Type B pancreatic cell (in vitro differentiated cells): ENCODE measurements at regions not wholly inside any gene's neighbourhood (a gene's known extent, or its start where the extent isn't known, plus 50 kb on each side); places are given as distances from the start of the nearest gene placed in this dataset.

Source experiments
- DNase-seq: peaks from one replicate; pipeline ENCODE4 v3.0.0; 2021; ENCODE audit warnings: mixed read lengths; ENCODE audit not compliant: unreplicated experiment; ENCODE audit errors: extremely low spot score
- H3K27ac Mint-ChIP-seq: 2 replicates; pipeline ENCODE4 v1.8.0; 2021; ENCODE audit warnings: mild to moderate bottlenecking, mixed read lengths
- H3K27me3 Mint-ChIP-seq: 2 replicates; pipeline ENCODE4 v1.8.0; 2021; ENCODE audit warnings: mixed read lengths
- H3K36me3 Mint-ChIP-seq: 2 replicates; pipeline ENCODE4 v1.8.0; 2021; ENCODE audit warnings: mixed read lengths
- H3K4me1 Mint-ChIP-seq: one replicate; pipeline ENCODE4 v1.8.0; 2021; ENCODE audit warnings: mixed read lengths; ENCODE audit not compliant: unreplicated experiment
- H3K4me3 Mint-ChIP-seq: 2 replicates; pipeline ENCODE4 v1.8.0; 2021; ENCODE audit warnings: mild to moderate bottlenecking, mixed read lengths
- H3K9me3 Mint-ChIP-seq: 2 replicates; pipeline ENCODE4 v1.8.0; 2021; ENCODE audit warnings: mixed read lengths
- TF ChIP-seq, protein P1 (sequence below): fragments of 200-600 bp; sonication (generic); conservative IDR thresholded peaks from 2 replicates; pipeline ENCODE4 v1.5.0; 2021; ENCODE audit warnings: antibody characterized with exemption, mild to moderate bottlenecking

DNA sequence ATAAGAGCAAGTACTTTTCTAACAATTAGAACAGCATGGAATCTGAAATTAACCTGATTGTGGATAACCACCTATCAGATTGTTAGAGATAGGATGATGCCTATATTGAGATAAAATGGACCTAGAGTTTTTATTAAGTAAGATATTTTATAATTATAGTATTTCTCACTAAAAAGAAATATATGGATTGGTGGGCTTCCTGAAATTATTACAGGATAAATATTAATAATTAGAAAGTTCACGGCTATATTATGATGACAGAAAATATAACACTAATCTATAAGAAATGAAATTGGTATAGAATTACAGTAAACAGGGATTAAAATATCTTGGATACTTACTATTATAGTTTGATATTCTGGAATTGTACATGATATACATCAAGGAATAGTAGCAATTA is 378.0 kb upstream of the SPRY2 start:
- no peak for DNase-seq
- no peak overlapping the region for H3K27ac Mint-ChIP-seq
- TF ChIP-seq, protein P1, sequence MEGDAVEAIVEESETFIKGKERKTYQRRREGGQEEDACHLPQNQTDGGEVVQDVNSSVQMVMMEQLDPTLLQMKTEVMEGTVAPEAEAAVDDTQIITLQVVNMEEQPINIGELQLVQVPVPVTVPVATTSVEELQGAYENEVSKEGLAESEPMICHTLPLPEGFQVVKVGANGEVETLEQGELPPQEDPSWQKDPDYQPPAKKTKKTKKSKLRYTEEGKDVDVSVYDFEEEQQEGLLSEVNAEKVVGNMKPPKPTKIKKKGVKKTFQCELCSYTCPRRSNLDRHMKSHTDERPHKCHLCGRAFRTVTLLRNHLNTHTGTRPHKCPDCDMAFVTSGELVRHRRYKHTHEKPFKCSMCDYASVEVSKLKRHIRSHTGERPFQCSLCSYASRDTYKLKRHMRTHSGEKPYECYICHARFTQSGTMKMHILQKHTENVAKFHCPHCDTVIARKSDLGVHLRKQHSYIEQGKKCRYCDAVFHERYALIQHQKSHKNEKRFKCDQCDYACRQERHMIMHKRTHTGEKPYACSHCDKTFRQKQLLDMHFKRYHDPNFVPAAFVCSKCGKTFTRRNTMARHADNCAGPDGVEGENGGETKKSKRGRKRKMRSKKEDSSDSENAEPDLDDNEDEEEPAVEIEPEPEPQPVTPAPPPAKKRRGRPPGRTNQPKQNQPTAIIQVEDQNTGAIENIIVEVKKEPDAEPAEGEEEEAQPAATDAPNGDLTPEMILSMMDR, result no peak
- peaks cover 4% of the 10 kb centered on the region for H3K27me3 Mint-ChIP-seq
- H3K9me3 Mint-ChIP-seq, result peaks cover 4% of the 10 kb centered on the region
- no peak overlapping the region for H3K4me3 Mint-ChIP-seq
- peaks cover 12% of the 10 kb centered on the region for H3K4me1 Mint-ChIP-seq
- no peaks in the 10 kb centered on the region for H3K36me3 Mint-ChIP-seq

DNA sequence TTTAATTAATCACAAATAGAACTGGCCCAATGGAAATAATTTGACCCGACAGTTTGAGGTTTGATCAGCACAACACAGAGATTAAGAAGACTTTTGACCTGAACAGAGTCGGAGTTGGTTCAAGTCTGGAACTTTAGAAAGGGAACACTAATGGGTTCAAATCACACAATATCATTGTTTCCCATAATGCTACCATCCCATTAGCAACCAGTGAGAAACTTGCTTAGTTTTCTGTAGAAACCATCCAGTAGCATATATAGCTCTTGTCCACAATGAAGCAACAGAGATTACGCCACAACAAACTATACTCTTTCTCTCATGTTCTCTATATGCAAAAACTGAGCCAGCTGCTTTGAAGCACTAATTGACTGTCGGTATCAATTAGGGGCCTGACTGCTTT is 376.9 kb upstream of the SPRY2 start:
- Mint-ChIP-seq H3K4me1 (peaks cover 12% of the 10 kb centered on the region), H3K4me3 (no peak overlapping the region), H3K36me3 (no peaks in the 10 kb centered on the region), H3K27ac (no peak overlapping the region), H3K27me3 (peaks cover 4% of the 10 kb centered on the region), H3K9me3 (peaks cover 7% of the 10 kb centered on the region)
- TF ChIP-seq, protein P1, result no peak
- DNase-seq, result no peak

DNA sequence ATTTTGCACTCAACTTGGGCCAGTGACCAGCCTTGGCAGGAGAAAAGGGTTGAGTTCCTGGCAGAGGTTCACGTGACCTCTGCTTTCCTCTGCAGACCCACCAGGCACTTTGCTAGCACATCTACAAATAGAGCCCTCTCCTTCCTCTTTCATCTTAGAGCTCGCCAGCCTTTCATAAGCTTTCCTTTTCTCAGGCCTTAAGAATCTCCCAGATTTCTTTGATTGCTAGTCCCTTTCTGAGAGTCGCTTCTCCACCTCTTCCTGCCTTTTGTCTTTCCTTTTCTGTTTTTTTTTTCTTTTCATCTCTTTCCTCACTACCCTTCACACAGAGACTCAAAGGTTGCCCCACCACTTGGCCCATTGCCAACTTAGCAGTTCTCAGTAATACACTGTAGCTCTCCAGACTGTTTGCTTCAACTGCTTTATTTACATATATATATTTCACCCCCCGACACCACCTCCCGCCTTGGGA is 375.7 kb upstream of the SPRY2 start:
- H3K36me3 Mint-ChIP-seq, result no peaks in the 10 kb centered on the region
- H3K4me1 Mint-ChIP-seq, result peaks cover 12% of the 10 kb centered on the region
- H3K27ac Mint-ChIP-seq, result peak overlapping the region; percentile 8
- DNase-seq, result no peak
- H3K27me3 Mint-ChIP-seq, result peaks cover 4% of the 10 kb centered on the region
- TF ChIP-seq, protein P1, result no peak
- H3K9me3 Mint-ChIP-seq, result peaks cover 7% of the 10 kb centered on the region
- H3K4me3 Mint-ChIP-seq, result no peak overlapping the region

DNA sequence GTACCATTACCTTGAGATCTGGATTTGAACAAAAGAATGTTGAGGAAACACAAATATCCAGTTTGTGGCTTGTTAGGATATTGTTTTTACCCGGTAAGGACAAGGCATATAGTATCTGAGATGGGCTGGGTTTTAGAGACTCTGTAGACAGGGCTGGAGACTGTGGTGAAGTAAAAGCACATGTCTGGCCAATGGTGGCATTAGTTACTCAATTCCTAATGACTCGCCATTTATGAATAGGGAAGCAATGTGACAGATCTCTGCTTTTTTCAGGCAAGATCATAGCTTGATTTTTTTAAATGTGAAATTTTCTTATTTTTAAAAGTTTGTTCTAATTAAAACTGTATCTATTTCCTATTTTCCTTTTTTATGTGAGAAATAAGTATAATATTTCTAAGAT is 371.1 kb upstream of the SPRY2 start:
- Mint-ChIP-seq H3K4me3 (no peak overlapping the region), H3K27ac (no peak overlapping the region), H3K27me3 (no peaks in the 10 kb centered on the region), H3K36me3 (no peaks in the 10 kb centered on the region), H3K9me3 (peaks cover 7% of the 10 kb centered on the region), H3K4me1 (peaks cover 12% of the 10 kb centered on the region)
- DNase-seq, result no peak
- TF ChIP-seq, protein P1, result no peak

DNA sequence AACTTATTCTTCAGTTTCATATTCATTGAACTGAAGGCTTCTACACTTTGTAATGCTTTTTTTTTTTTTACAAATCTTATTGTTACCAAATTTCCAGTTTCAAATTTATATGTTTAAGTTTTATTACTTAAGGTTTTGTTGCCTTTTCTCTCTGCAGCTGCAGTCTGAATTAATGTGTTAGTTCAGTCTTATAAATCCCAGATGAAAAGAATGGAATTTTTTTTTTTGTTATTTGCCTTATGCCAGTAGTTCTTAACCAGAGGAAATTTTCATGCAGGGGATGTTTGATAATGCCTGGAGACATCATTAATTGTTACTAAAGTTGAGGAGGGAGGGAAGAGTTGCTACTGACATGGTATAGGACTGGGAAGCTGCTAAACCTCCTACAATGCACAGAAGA is 367.9 kb upstream of the SPRY2 start:
- Mint-ChIP-seq H3K36me3 (no peaks in the 10 kb centered on the region), H3K9me3 (peaks cover 9% of the 10 kb centered on the region), H3K4me1 (no peaks in the 10 kb centered on the region), H3K27ac (no peak overlapping the region), H3K27me3 (no peaks in the 10 kb centered on the region), H3K4me3 (no peak overlapping the region)
- TF ChIP-seq, protein P1, result no peak
- no peak for DNase-seq
